ENCODE measurements at regions not wholly inside any gene's neighbourhood (a gene's known extent, or its start where the extent isn't known, plus 50 kb on each side); places are given as distances from the start of the nearest gene placed in this dataset.

- 34 to 54% methylated on average over 1 of the region's 1 CpG for WGBS, 2 donors
These were observed 788.6 kb downstream of the GLUD2 start for GRCh38 chrX:121836000-121836399.

GRCh38 chrX:121851033-121851432, 803.6 kb downstream of the GLUD2 start:
- Histone ChIP-seq H3K27ac (no peak overlapping the region), H3K9me3 (no peaks in the 10 kb centered on the region), H3K4me3 (no peak overlapping the region), H3K36me3 (no peaks in the 10 kb centered on the region), H3K4me1 (no peaks in the 10 kb centered on the region), H3K27me3 (no peaks in the 10 kb centered on the region)
- 53 to 61% methylated on average over 2 of the region's 2 CpGs for WGBS, 2 donors
- ATAC-seq (ENCODE audit: low FRiP score in 2 of 2) (no peak), DNase-seq (no peak)
- TF ChIP-seq EP300 (IDR thresholded peaks at IDR 0.05) (no peak), POLR2AphosphoS5 (IDR thresholded peaks at IDR 0.05) (no peak), POLR2A (IDR thresholded peaks at IDR 0.05) (no peak), CTCF (IDR thresholded peaks at IDR 0.05) (no peak)

More at GRCh38 chrX:121836000-121836399, 788.6 kb downstream of the GLUD2 start:
- Histone ChIP-seq H3K9me3 (no peaks in the 10 kb centered on the region), H3K4me3 (no peak overlapping the region), H3K27ac (no peak overlapping the region), H3K27me3 (no peaks in the 10 kb centered on the region), H3K36me3 (no peaks in the 10 kb centered on the region), H3K4me1 (no peaks in the 10 kb centered on the region)
- DNase-seq (no peak), ATAC-seq (ENCODE audit: low FRiP score in 2 of 2) (no peak)
- no peak for TF ChIP-seq EP300 (IDR thresholded peaks at IDR 0.05)
- TF ChIP-seq CTCF (IDR thresholded peaks at IDR 0.05) = no peak
- no peak for TF ChIP-seq POLR2A (IDR thresholded peaks at IDR 0.05)
- TF ChIP-seq POLR2AphosphoS5 (IDR thresholded peaks at IDR 0.05) = no peak

- 82% methylated on average over 27 of the region's 27 CpGs; no CpG with 5 or more reads in 1 of the 2 donors for WGBS, 2 donors
- Histone ChIP-seq H3K9me3 (no peaks in the 10 kb centered on the region), H3K4me1 (no peaks in the 10 kb centered on the region), H3K36me3 (no peaks in the 10 kb centered on the region), H3K27ac (no peak overlapping the region), H3K27me3 (no peaks in the 10 kb centered on the region), H3K4me3 (no peak overlapping the region)
- ATAC-seq (ENCODE audit: low FRiP score in 2 of 2) (peak in 1 of 2 donors; percentile 65), DNase-seq (peak in 1 of 2 donors; percentile 19)
- TF ChIP-seq EP300 (IDR thresholded peaks at IDR 0.05) (no peak), POLR2A (IDR thresholded peaks at IDR 0.05) (no peak), POLR2AphosphoS5 (IDR thresholded peaks at IDR 0.05) (no peak), CTCF (IDR thresholded peaks at IDR 0.05) (no peak)
These were observed 806.6 kb downstream of the GLUD2 start for GRCh38 chrX:121853762-121854613.

GRCh38 chrX:121854614-121854911, 807.2 kb downstream of the GLUD2 start:
- no peak overlapping the region for H3K27ac ChIP-seq
- DNase-seq = no peak
- H3K36me3 ChIP-seq = no peaks in the 10 kb centered on the region
- no peak for TF ChIP-seq CTCF (IDR thresholded peaks at IDR 0.05)
- no peak for TF ChIP-seq POLR2AphosphoS5 (IDR thresholded peaks at IDR 0.05)
- no peak for TF ChIP-seq EP300 (IDR thresholded peaks at IDR 0.05)
- no peak for TF ChIP-seq POLR2A (IDR thresholded peaks at IDR 0.05)
- H3K9me3 ChIP-seq = no peaks in the 10 kb centered on the region
- no peak overlapping the region for H3K4me3 ChIP-seq
- 60 to 69% methylated on average over 1 to 5 of the region's 5 CpGs for WGBS, 2 donors
- H3K4me1 ChIP-seq = no peaks in the 10 kb centered on the region
- no peaks in the 10 kb centered on the region for H3K27me3 ChIP-seq
- ATAC-seq (ENCODE audit: low FRiP score in 2 of 2) = no peak
